Mesothelial cell of epicardium (in vitro differentiated cells): ENCODE measurements at regions not wholly inside any gene's neighbourhood (a gene's known extent, or its start where the extent isn't known, plus 50 kb on each side); places are given as distances from the start of the nearest gene placed in this dataset.
"Not testable (repeated sequence)": the region's sequence is repeated elsewhere in the genome, so short reads cannot be mapped to it uniquely, and the experiment has no call there.

Experiments
- DNase-seq, 2 experiments: peaks; one replicate each; pipeline ENCODE4 v3.0.0; 2021; ENCODE audit warnings: low spot score in 2 of 2; ENCODE audit not compliant: unreplicated experiment in 2 of 2
- H3K27ac Mint-ChIP-seq: 2 replicates; pipeline ENCODE4 v1.8.0; 2021; ENCODE audit warnings: mixed read lengths
- H3K27me3 Mint-ChIP-seq: 2 replicates; pipeline ENCODE4 v1.8.0; 2021; ENCODE audit warnings: low read depth, mixed read lengths
- H3K36me3 Mint-ChIP-seq: 2 replicates; pipeline ENCODE4 v1.8.0; 2021; ENCODE audit warnings: mixed read lengths
- H3K4me1 Mint-ChIP-seq: 2 replicates; pipeline ENCODE4 v1.8.0; 2021; ENCODE audit warnings: mixed read lengths
- H3K4me3 Mint-ChIP-seq: 2 replicates; pipeline ENCODE4 v1.8.0; 2021; ENCODE audit warnings: mild to moderate bottlenecking, moderate library complexity, mixed read lengths
- H3K9me3 Mint-ChIP-seq: 2 replicates; pipeline ENCODE4 v1.8.0; 2021; ENCODE audit warnings: mixed read lengths
- TF ChIP-seq, protein P1 (sequence below): fragments of 200-600 bp; sonication (generic); IDR thresholded peaks from one replicate; pipeline ENCODE4 v1.5.0; 2021; ENCODE audit warnings: antibody characterized with exemption; ENCODE audit not compliant: unreplicated experiment

DNA sequence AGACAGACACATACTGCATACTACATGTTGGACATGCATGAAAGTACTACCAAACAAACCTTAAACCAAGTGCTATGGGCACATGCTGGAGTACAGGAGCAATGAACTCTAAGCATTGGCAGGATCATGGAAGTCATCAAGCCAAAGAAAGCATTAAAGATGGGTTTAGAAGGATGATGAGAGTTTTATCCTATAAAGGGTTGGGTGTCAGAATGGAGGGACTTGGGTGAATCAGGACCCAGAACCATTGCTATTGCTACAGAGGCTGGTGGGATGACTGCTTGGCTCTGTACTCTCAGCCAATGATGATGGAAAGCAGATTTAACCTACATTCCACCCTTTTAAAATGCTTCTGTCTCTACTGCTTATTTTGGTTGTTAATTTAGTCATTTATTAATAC is 233.9 kb upstream of the EDA2R start:
- TF ChIP-seq, protein P1, sequence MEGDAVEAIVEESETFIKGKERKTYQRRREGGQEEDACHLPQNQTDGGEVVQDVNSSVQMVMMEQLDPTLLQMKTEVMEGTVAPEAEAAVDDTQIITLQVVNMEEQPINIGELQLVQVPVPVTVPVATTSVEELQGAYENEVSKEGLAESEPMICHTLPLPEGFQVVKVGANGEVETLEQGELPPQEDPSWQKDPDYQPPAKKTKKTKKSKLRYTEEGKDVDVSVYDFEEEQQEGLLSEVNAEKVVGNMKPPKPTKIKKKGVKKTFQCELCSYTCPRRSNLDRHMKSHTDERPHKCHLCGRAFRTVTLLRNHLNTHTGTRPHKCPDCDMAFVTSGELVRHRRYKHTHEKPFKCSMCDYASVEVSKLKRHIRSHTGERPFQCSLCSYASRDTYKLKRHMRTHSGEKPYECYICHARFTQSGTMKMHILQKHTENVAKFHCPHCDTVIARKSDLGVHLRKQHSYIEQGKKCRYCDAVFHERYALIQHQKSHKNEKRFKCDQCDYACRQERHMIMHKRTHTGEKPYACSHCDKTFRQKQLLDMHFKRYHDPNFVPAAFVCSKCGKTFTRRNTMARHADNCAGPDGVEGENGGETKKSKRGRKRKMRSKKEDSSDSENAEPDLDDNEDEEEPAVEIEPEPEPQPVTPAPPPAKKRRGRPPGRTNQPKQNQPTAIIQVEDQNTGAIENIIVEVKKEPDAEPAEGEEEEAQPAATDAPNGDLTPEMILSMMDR: no peak
- no peak overlapping the region for H3K27ac Mint-ChIP-seq
- no peak overlapping the region for H3K4me3 Mint-ChIP-seq
- no peaks in the 10 kb centered on the region for H3K4me1 Mint-ChIP-seq
- no peaks in the 10 kb centered on the region for H3K36me3 Mint-ChIP-seq
- H3K9me3 Mint-ChIP-seq: peaks cover 48% of the 10 kb centered on the region
- H3K27me3 Mint-ChIP-seq: no peaks in the 10 kb centered on the region
- DNase-seq: no peak

GRCh38 chrX:66863721-66864120 is 224.8 kb upstream of the EDA2R start:
- Mint-ChIP-seq H3K4me3 (no peak overlapping the region), H3K27me3 (no peaks in the 10 kb centered on the region), H3K36me3 (no peaks in the 10 kb centered on the region), H3K4me1 (no peaks in the 10 kb centered on the region), H3K27ac (no peak overlapping the region), H3K9me3 (peaks cover 62% of the 10 kb centered on the region)
- no peak for DNase-seq
- TF ChIP-seq, protein P1: no peak

GRCh38 chrX:66833426-66833825 is 194.5 kb upstream of the EDA2R start:
- Mint-ChIP-seq H3K27ac (no peak overlapping the region), H3K4me3 (no peak overlapping the region), H3K4me1 (no peaks in the 10 kb centered on the region), H3K27me3 (no peaks in the 10 kb centered on the region), H3K36me3 (no peaks in the 10 kb centered on the region), H3K9me3 (peaks cover 76% of the 10 kb centered on the region)
- DNase-seq: no peak
- TF ChIP-seq, protein P1: no peak

GRCh38 chrX:66815227-66815626 is 176.3 kb upstream of the EDA2R start:
- no peak overlapping the region for H3K4me3 Mint-ChIP-seq
- H3K27me3 Mint-ChIP-seq: no peaks in the 10 kb centered on the region
- no peaks in the 10 kb centered on the region for H3K36me3 Mint-ChIP-seq
- H3K27ac Mint-ChIP-seq: no peak overlapping the region
- no peak for DNase-seq
- H3K9me3 Mint-ChIP-seq: peaks cover 70% of the 10 kb centered on the region
- TF ChIP-seq, protein P1: no peak
- H3K4me1 Mint-ChIP-seq: no peaks in the 10 kb centered on the region

DNA sequence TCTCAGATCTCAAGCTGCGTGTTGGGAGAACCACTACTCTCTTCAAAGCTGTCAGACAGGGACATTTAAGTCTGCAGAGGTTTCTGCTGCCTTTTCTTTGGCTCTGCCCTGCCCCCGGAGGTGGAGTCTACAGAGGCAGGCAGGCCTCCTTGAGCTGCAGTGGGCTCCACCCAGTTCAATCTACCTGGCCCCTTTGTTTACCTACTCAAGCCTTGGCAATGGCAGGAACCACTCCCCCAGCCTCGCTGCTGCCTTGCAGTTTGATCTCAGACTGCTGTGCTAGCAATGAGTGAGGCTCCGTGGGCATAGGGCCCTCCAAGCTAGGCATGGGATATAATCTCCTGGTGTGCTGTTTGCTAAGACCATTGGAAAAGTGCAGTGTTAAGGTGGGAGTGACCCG is 155.6 kb upstream of the EDA2R start:
- not testable (repeated sequence) for H3K27ac Mint-ChIP-seq, H3K27me3 Mint-ChIP-seq, H3K36me3 Mint-ChIP-seq, H3K4me3 Mint-ChIP-seq, H3K4me1 Mint-ChIP-seq, DNase-seq
- H3K9me3 Mint-ChIP-seq: peaks cover 61% of the 10 kb centered on the region

DNA sequence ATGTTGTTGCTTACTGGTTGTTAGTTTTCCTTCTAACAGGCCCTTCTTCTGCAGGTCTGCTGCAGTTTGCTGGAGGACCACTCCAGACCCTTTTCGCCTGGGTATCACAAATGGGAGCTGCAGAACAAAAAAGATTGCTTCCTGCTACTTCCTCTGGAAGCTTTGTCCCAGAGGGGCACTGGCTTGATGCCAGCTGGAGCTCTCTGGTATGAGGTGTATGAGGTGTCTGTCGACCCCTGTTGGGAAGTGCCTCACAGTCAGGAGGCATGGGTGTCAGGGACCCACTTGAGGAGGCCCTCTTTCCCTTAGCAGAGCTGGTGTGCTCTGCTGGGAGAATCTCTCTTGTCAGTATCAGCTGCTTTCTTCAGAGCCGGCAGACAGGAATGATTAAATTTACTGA is 127.4 kb upstream of the EDA2R start:
- TF ChIP-seq, protein P1: no peak
- Mint-ChIP-seq H3K9me3 (peaks cover 74% of the 10 kb centered on the region), H3K4me3 (no peak overlapping the region), H3K36me3 (no peaks in the 10 kb centered on the region), H3K4me1 (no peaks in the 10 kb centered on the region), H3K27me3 (no peaks in the 10 kb centered on the region), H3K27ac (no peak overlapping the region)
- DNase-seq: no peak
